ENCODE measurements at regions not wholly inside any gene's neighbourhood (a gene's known extent, or its start where the extent isn't known, plus 50 kb on each side); places are given as distances from the start of the nearest gene placed in this dataset.

GRCh38 chr6:48197941-48198340 lies 86.9 kb upstream of the PTCHD4 start:
- ATAC-seq (no peak), DNase-seq (no peak)
- Mint-ChIP-seq H3K4me1 (no peaks in the 10 kb centered on the region), H3K36me3 (no peaks in the 10 kb centered on the region), H3K4me3 (no peak overlapping the region), H3K9me3 (peaks cover 2 to 12% (median 8%) of the 10 kb centered on the region in 9 donors), H3K27ac (no peak overlapping the region), H3K27me3 (peaks cover 0 to 1% (median 0%) of the 10 kb centered on the region in 5 donors)
- POLR2A ChIA-PET: no interaction called here

DNA sequence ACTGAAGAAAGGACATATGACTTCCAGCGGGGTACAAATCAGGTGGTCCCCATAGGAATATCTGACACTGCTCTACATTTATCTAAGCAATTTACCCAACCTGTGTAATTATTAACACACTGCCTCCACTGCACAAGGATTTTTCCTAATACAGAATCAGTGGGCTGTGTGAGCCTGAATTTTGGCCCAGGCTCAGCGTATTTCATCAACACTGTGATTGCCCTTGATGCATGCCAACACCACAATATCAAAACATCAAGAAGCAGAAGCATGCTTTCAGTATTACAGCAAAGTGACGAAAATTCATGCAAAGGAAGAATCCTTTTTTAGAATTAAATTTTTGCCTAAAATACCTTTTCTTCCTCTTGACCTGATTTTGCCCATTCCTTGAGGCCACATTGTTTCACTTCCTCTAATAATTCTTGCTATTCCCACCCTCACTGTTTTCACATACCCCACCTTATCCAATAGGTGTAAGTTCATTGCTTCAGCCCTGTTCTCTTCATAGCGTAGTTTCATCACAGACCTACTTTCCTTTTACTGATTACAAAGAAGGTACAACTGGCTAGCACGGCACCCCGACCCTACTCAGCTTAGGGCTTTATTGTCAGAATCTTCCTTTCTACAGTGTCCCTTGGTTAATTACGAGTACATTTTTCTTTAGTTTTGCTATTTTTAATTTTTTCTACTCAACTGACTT lies 83.7 kb upstream of the PTCHD4 start:
- H3K36me3 Mint-ChIP-seq: no peaks in the 10 kb centered on the region
- POLR2A ChIA-PET: no interaction called here
- no peak overlapping the region for H3K4me3 Mint-ChIP-seq
- ATAC-seq (no peak), DNase-seq (no peak)
- peaks cover 0 to 12% (median 0%) of the 10 kb centered on the region in 9 donors for H3K9me3 Mint-ChIP-seq
- peaks cover 0 to 1% (median 0%) of the 10 kb centered on the region in 5 donors for H3K27me3 Mint-ChIP-seq
- H3K27ac Mint-ChIP-seq: no peak overlapping the region
- H3K4me1 Mint-ChIP-seq: no peaks in the 10 kb centered on the region

GRCh38 chr6:48188158-48188557 lies 77.2 kb upstream of the PTCHD4 start:
- ATAC-seq (no peak), DNase-seq (no peak)
- Mint-ChIP-seq H3K4me3 (no peak overlapping the region), H3K4me1 (no peaks in the 10 kb centered on the region), H3K27ac (no peak overlapping the region), H3K27me3 (peaks cover 0 to 5% (median 0%) of the 10 kb centered on the region in 5 donors), H3K36me3 (no peaks in the 10 kb centered on the region), H3K9me3 (peaks cover 0 to 4% (median 0%) of the 10 kb centered on the region in 9 donors)
- POLR2A ChIA-PET: no interaction called here

GRCh38 chr6:48186746-48187145 lies 75.7 kb upstream of the PTCHD4 start:
- ATAC-seq: no peak
- POLR2A ChIA-PET: no interaction called here
- H3K36me3 Mint-ChIP-seq: no peaks in the 10 kb centered on the region

DNA sequence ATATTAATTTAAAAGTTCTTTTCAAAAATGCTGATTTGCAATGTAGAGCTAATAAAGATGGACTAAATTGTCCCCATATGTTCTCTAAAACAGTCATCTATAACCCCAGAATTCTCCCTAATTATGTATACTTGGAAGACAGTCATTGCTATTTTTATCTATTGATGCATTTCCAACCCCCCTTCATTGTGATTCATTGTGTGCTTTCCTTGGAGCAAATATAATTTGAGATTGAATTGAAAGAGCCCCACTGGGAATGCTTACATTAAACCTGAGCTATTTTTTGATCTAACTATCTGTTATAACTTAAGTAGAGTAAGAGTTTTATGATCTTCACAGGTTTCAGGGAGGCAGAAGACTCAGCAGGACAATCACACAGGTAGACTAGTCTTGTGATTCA lies 73.7 kb upstream of the PTCHD4 start:
- Mint-ChIP-seq H3K4me1 (no peaks in the 10 kb centered on the region), H3K27me3 (peaks cover 0 to 5% (median 0%) of the 10 kb centered on the region in 5 donors), H3K4me3 (no peak overlapping the region), H3K27ac (no peak overlapping the region), H3K9me3 (peaks cover 0 to 4% (median 0%) of the 10 kb centered on the region in 9 donors), H3K36me3 (no peaks in the 10 kb centered on the region)
- POLR2A ChIA-PET: no interaction called here
- ATAC-seq (no peak), DNase-seq (no peak)

More at GRCh38 chr6:48186746-48187145, 75.7 kb upstream of the PTCHD4 start:
- DNase-seq: no peak
- Mint-ChIP-seq H3K4me1 (no peaks in the 10 kb centered on the region), H3K27ac (no peak overlapping the region), H3K27me3 (peaks cover 0 to 5% (median 0%) of the 10 kb centered on the region in 5 donors), H3K9me3 (peaks cover 0 to 4% (median 0%) of the 10 kb centered on the region in 9 donors), H3K4me3 (no peak overlapping the region)

GRCh38 chr6:48183811-48184605 lies 73.0 kb upstream of the PTCHD4 start:
- H3K9me3 Mint-ChIP-seq: peaks cover 0 to 4% (median 0%) of the 10 kb centered on the region in 9 donors
- H3K27ac Mint-ChIP-seq: no peak overlapping the region
- H3K36me3 Mint-ChIP-seq: no peaks in the 10 kb centered on the region
- peaks cover 0 to 5% (median 0%) of the 10 kb centered on the region in 5 donors for H3K27me3 Mint-ChIP-seq
- H3K4me1 Mint-ChIP-seq: no peaks in the 10 kb centered on the region
- ATAC-seq: no peak
- H3K4me3 Mint-ChIP-seq: no peak overlapping the region
- DNase-seq: no peak
- POLR2A ChIA-PET: no interaction called here

- POLR2A ChIA-PET: no interaction called here
- Mint-ChIP-seq H3K27ac (no peak overlapping the region), H3K36me3 (no peaks in the 10 kb centered on the region), H3K27me3 (peaks cover 0 to 5% (median 0%) of the 10 kb centered on the region in 5 donors), H3K4me1 (no peaks in the 10 kb centered on the region), H3K4me3 (no peak overlapping the region), H3K9me3 (peaks cover 0 to 4% (median 0%) of the 10 kb centered on the region in 9 donors)
- DNase-seq: no peak
- ATAC-seq: no peak
Observed at GRCh38 chr6:48183178-48183577, 72.2 kb upstream of the PTCHD4 start.

DNA sequence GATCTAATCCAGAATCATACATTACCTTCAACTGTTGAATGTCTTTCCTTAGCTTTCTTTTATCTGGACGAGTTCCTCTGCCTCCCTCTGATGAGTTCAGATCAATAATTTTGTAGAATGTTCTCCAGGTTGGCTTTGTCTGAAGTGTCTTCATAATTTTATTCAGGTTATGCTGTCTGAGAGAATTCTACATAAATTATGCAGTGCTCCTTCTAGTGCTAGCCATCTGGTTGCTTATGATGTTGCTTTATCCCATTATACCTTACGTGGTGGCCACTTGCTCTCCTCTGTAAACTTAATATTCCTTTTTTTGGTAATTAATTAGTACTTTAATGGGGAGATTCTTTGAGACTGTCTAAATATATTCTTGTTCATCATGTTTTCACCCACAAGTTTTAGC lies 67.7 kb upstream of the PTCHD4 start:
- Mint-ChIP-seq H3K9me3 (peaks cover 0 to under 1% (median 0%) of the 10 kb centered on the region in 9 donors), H3K27ac (no peak overlapping the region), H3K36me3 (no peaks in the 10 kb centered on the region), H3K4me3 (no peak overlapping the region), H3K27me3 (peaks cover 0 to under 1% (median 0%) of the 10 kb centered on the region in 5 donors), H3K4me1 (no peaks in the 10 kb centered on the region)
- ATAC-seq: no peak
- no peak for DNase-seq
- POLR2A ChIA-PET: no interaction called here

DNA sequence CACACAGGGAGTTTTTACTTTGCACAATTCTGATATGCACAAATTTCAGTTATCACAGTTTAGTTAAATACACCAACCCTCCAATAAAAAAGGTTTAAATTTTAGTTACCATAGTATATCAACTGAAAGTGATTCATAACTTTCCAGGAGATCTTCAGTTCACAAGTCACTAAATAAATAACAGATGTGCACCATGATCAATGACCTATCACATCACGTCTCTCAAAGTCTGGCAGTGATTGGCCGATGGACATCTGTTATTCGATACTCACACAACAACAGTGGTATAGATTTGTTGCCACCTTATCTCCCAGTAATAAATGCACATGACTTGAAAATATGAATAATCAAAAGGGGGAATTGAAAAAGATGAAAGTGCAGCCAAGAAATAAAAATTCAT lies 66.8 kb upstream of the PTCHD4 start:
- no peaks in the 10 kb centered on the region for H3K36me3 Mint-ChIP-seq
- POLR2A ChIA-PET: no interaction called here
- no peaks in the 10 kb centered on the region for H3K4me1 Mint-ChIP-seq
- H3K27ac Mint-ChIP-seq: no peak overlapping the region
- H3K9me3 Mint-ChIP-seq: no peaks in the 10 kb centered on the region
- ATAC-seq (no peak), DNase-seq (no peak)
- H3K27me3 Mint-ChIP-seq: no peaks in the 10 kb centered on the region
- no peak overlapping the region for H3K4me3 Mint-ChIP-seq

GRCh38 chr6:48176645-48177308 lies 65.8 kb upstream of the PTCHD4 start:
- DNase-seq: no peak
- Mint-ChIP-seq H3K27ac (no peak overlapping the region), H3K36me3 (no peaks in the 10 kb centered on the region), H3K9me3 (no peaks in the 10 kb centered on the region), H3K27me3 (no peaks in the 10 kb centered on the region), H3K4me1 (no peaks in the 10 kb centered on the region), H3K4me3 (no peak overlapping the region)
- POLR2A ChIA-PET: no interaction called here
- ATAC-seq: no peak

- POLR2A ChIA-PET: no interaction called here
- DNase-seq (no peak), ATAC-seq (no peak)
- Mint-ChIP-seq H3K4me1 (no peaks in the 10 kb centered on the region), H3K36me3 (no peaks in the 10 kb centered on the region), H3K27me3 (no peaks in the 10 kb centered on the region), H3K27ac (no peak overlapping the region), H3K4me3 (no peak overlapping the region), H3K9me3 (peaks cover 0 to 3% (median 0%) of the 10 kb centered on the region in 9 donors)
Observed at GRCh38 chr6:48169635-48170034, 58.6 kb upstream of the PTCHD4 start.

Measured in naive thymus-derived CD8-positive, alpha-beta T cell (primary cell).